ENCODE measurements at regions not wholly inside any gene's neighbourhood (a gene's known extent, or its start where the extent isn't known, plus 50 kb on each side); places are given as distances from the start of the nearest gene placed in this dataset.

- TF ChIP-seq, protein P1, sequence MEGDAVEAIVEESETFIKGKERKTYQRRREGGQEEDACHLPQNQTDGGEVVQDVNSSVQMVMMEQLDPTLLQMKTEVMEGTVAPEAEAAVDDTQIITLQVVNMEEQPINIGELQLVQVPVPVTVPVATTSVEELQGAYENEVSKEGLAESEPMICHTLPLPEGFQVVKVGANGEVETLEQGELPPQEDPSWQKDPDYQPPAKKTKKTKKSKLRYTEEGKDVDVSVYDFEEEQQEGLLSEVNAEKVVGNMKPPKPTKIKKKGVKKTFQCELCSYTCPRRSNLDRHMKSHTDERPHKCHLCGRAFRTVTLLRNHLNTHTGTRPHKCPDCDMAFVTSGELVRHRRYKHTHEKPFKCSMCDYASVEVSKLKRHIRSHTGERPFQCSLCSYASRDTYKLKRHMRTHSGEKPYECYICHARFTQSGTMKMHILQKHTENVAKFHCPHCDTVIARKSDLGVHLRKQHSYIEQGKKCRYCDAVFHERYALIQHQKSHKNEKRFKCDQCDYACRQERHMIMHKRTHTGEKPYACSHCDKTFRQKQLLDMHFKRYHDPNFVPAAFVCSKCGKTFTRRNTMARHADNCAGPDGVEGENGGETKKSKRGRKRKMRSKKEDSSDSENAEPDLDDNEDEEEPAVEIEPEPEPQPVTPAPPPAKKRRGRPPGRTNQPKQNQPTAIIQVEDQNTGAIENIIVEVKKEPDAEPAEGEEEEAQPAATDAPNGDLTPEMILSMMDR (conservative IDR thresholded peaks at IDR 0.05), result no peak
- no peak overlapping the region for H3K27ac ChIP-seq
Measured at GRCh38 chr3:22971497-22971896, 231.6 kb upstream of the UBE2E2 start.

DNA sequence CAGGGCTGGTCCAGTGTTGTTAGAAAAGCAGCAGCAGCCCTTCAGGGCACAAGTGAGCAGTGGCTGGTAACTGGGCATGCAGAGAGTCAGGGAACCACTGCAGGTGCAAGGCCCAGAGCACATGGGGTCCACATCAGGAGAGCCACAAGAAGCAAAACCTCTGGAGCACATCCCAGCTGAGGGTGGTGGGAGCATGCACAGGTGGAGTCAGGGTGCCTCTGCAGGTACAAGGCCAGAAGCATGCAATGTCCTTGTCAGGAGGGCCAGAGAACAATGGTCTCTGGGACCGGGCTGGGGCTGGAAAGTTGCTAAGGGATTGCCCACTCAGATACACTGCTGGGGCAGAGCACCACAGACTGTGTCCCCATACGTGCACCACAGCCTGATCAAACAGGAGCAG lies 226.1 kb upstream of the UBE2E2 start:
- no peak overlapping the region for H3K27ac ChIP-seq
- TF ChIP-seq, protein P1 (conservative IDR thresholded peaks at IDR 0.05), result no peak

- TF ChIP-seq, protein P1 (conservative IDR thresholded peaks at IDR 0.05), result no peak
- H3K27ac ChIP-seq, result no peak overlapping the region
Measured at GRCh38 chr3:22977650-22978289, 225.4 kb upstream of the UBE2E2 start.

DNA sequence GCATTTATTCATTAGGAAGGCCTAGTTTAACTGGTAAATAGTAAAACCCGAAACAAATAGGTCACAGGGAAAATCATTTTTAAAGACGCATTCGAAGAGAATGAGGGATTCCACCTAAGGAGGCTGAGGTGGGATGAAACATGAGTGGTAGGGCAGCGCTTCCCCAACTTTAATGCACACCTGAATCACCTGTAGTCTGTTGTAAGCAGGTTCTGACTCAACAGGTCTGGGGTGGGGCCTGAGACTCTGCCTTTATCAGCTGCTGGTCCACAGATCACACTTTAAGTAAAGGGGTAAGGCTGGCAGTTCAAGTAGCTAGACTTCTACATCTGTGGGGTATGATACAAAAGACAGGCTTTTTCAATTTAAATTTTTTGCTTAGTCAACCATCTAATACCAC lies 223.5 kb upstream of the UBE2E2 start:
- no peak overlapping the region for H3K27ac ChIP-seq
- TF ChIP-seq, protein P1 (conservative IDR thresholded peaks at IDR 0.05), result no peak

DNA sequence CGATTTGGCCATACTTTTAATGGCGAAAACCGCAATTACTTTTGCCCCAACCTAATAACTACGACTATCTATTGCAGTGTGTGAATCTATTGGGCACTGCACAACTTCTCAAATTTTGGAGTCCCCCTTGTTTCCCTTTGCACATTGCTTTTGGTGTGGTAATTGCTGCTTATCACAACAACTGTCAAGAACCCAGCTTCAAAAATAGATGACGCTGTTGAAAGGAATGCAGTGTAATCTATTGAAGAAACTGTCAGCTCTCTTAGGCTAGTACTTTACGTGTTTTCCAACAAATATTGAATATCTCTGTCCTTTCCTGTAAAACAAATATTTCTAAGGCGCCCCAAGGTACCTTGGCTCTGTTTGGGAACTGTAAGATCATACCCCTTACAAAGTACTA lies 222.8 kb upstream of the UBE2E2 start:
- H3K27ac ChIP-seq, result no peak overlapping the region
- TF ChIP-seq, protein P1 (conservative IDR thresholded peaks at IDR 0.05), result no peak

DNA sequence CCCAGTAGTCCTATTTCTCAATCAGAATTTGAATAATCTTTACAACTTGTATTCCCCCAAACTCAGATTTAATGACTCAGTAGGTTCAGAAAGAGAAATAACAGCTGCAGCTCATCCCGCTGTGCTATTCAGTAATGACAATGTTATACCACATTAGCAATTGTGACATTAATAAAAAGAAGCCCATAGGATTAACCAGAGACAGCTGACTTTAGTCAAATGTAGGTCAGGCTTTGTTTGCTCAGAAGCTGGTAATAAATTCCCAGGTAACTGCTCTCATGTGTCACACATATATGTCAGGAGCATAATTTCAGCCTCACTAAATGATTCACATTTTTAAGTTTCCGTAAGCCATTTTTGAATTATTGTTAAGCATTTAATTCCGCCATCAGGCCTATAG lies 222.0 kb upstream of the UBE2E2 start:
- H3K27ac ChIP-seq, result no peak overlapping the region
- TF ChIP-seq, protein P1 (conservative IDR thresholded peaks at IDR 0.05), result no peak

- H3K27ac ChIP-seq, result no peak overlapping the region
- TF ChIP-seq, protein P1 (conservative IDR thresholded peaks at IDR 0.05), result no peak
Measured at GRCh38 chr3:22981861-22982260, 221.3 kb upstream of the UBE2E2 start.
